DOHH2 (cell line): ENCODE measurements at regions not wholly inside any gene's neighbourhood (a gene's known extent, or its start where the extent isn't known, plus 50 kb on each side); places are given as distances from the start of the nearest gene placed in this dataset.

Experiments
- CTCF ChIP-seq: fragments of 200-600 bp; sonication (generic); IDR thresholded peaks from one replicate; pipeline ENCODE4 v1.5.1; 2014; ENCODE audit warnings: antibody characterized with exemption, mild to moderate bottlenecking, low read depth, low read length; ENCODE audit not compliant: poor library complexity, severe bottlenecking
- EZH2phosphoT487 ChIP-seq: fragments of 200-600 bp; sonication (generic); IDR thresholded peaks from 2 replicates; pipeline ENCODE4 v1.6.1; 2017; ENCODE audit warnings: borderline replicate concordance, mild to moderate bottlenecking, antibody characterized with exemption, low read length, moderate library complexity, mixed read lengths

- TF ChIP-seq CTCF (no peak), EZH2phosphoT487 (no peak)
These were observed 93.9 kb downstream of the OLFM1 start for GRCh38 chr9:135181336-135181735.
